ENCODE measurements at regions not wholly inside any gene's neighbourhood (a gene's known extent, or its start where the extent isn't known, plus 50 kb on each side); places are given as distances from the start of the nearest gene placed in this dataset.

- DNase-seq = no peak
Measured at GRCh38 chr6:165944002-165944466, 223.6 kb downstream of the TBXT start.

DNA sequence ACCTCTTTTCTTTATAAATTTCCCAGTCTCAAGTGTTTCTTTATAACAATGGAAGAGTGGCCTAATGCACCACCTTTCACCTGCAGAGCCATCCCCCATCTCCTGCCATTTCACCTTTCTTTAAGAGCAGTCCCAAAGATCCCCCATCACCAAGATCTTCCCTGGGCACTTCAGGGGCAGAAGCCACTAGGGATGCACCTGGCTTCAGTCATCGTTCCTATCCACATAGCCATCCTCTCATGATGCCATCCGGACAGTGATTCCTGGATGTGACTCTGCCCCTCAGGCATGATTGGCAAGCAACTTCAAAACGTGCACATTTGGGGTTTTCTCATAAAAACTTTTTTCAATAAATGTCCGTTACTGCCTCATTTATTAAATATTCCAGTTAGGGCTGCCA, 225.9 kb downstream of the TBXT start:
- DNase-seq = no peak

DNA sequence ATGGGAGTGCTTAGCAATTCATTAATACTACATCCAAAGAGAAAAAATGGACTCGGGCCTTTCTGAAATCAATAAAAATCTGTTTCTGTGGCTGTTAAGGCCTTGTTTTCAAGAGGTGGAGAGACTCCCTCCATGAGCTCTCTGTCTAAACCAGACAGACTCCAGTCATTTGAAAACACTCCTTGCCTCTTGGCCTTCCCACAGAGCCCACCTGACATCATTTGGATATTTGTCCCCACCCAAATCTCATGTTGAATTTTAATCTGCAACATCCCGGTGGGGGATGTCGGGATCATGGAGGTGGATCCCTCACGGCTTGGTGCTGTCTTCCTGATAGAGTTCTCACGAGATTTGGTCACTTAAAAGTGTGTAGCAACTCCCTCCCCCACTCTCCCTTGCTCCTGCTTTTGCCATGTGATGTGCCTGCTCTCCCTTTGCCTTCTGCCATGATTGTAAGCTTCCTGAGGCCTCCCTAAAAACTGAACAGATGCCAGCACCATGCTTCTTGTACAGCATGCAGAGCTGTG, 226.3 kb downstream of the TBXT start:
- DNase-seq = no peak

GRCh38 chr6:165940366-165940765, 227.3 kb downstream of the TBXT start:
- DNase-seq = no peak

- no peak for DNase-seq
Measured at GRCh38 chr6:165939601-165940290, 227.9 kb downstream of the TBXT start.

DNA sequence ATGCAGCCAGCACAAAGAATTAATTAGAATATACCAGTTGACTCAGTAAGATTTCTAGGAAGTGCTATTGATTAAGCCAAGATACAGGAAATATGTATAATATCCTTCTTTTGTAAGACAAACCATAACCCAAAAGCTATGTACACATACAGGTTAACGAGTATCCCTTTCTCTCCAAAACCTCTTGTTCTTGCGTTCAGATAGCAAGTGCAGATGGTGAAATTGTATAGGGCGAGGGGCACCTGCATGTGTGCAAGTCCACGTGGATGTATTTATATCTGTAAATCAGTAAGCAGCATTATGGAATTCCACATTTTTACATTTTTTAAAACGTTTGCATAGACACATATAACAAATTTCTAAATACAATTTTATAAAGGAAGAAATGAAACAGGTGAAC, 228.6 kb downstream of the TBXT start:
- no peak for DNase-seq

GRCh38 chr6:165937564-165938358, 229.9 kb downstream of the TBXT start:
- no peak for DNase-seq

DNA sequence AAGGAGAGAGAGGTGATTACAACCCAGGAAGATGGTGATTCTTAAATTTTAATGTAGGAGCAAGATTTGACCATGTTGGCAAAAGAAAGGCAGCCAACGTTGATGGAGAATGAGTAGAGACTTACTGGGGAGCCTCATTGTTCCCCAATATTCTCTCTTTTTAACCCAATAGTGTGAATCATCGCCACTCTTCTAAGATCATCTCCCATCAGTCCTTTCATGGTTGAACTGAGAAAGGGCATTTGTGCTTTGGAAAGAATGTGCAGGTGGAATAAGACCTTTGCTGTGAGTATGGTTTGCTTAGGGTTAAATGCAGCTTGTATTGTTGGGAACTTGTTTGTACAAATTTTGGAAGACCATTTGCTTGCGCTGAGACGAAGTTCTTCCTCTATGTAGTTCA, 231.0 kb downstream of the TBXT start:
- no peak for DNase-seq

GRCh38 chr6:165936096-165936495, 231.6 kb downstream of the TBXT start:
- no peak for DNase-seq

DNA sequence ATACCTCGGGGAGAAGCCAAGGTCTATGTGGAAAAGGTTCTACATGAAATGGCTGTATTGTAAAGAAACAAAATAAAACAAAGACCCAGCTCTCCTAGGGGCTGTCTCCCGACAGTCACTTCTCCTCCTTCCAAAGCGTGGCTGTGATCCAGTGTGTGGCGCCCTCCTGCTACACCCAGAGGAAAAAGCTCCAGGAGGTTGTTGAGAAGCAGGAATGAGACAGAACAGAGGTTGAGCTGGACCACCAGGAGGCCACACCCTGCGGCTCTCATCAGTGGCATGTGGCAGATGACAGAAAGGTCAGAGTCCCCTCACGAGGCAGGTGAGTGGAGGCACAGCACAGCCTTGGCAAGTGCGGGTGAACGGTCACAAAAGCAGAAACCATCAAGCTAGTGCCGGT, 236.0 kb downstream of the TBXT start:
- no peak for DNase-seq

DNA sequence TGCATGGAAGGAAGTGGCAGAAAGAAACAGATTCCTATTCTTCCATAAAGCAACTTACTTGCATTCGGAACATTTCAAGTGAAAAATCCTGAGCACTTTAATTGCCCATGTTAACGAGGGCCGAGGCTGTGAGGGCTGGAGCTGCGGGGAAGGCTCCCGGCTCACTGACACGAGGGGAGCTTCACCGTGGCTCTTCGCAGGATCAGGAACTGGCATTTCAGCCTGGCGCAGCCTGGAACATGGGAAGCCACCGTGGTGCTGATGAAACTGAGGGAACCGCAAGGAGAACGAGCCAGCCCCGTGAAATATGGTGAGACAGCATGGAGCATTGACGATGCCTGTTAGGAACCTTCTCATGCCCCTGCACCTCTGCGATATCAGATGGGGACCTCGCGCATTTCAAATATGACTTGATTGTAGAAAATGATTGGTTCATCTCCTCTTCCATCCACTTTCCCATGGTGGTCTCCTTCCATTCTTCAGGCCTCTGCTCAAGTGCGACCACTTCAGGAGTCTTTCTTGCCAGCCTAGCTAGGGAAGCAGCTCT, 236.9 kb downstream of the TBXT start:
- DNase-seq = no peak

- DNase-seq = no peak
Measured at GRCh38 chr6:165929607-165930006, 238.0 kb downstream of the TBXT start.

DNA sequence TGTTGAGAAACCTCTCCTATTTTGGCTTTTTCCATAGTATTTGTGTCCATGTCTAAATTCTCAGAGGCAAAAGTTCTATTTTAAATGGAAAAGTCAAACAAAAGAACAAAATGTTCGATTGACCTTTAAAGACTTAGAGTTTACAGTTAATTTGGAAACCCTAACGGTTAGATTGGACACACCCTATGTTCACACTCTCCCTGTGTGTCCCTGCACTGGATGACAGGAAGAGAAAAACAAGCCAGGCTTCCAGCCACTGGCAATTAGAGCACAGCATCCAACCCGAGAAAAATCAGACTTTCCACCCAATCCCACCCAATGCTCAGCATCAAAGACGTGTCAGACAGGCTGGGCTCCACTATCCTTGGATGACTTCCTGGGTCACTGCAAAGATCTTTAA, 241.3 kb downstream of the TBXT start:
- DNase-seq = no peak

- no peak for DNase-seq
Measured at GRCh38 chr6:165925474-165926156, 242.0 kb downstream of the TBXT start.

DNA sequence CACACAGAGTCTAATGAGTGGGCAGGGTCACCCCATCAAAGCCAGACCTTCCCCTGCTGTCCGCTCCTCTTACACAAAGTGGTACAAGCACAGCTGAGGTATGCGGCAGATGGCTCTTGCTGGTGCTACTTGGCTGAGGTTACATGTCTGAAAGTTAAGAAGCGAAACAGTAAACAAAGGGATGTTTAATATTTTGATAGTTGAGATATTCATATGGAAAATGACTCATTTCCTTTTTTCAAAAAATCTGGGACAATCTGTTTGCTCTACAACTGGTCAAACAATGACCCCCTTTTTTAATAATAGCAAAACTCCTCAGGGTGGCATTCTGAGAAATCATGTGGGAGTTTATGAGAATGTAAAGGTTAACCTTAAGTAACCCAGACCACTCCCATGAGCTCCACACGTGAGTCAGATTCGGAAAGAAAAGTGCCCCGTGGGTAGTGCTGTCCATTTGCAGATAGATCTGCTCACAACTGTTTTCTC, 245.3 kb downstream of the TBXT start:
- DNase-seq = no peak

GRCh38 chr6:165920896-165921671, 246.6 kb downstream of the TBXT start:
- no peak for DNase-seq

DNA sequence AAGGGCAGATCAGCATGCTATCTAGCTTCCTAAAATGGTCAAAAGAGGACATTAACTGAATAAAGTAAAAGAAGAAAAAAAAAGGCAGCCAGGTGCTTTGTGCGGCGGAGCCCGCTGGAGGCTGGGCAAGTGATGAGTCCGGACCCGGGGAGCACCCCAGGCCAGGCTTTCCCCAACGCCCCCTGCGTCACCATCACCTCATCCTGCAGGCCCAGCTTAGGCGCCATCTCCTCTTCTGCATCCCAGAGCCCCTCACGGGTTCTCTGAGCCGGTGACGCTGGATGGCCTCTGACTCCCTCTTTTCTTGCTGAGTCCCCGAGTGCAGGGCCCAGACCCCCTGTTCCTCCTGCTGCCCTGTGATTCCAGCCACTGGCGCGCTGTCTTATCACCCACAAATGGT, 250.1 kb downstream of the TBXT start:
- DNase-seq = no peak

GRCh38 chr6:165915022-165915770, 252.2 kb upstream of the PDE10A start:
- DNase-seq = no peak

DNA sequence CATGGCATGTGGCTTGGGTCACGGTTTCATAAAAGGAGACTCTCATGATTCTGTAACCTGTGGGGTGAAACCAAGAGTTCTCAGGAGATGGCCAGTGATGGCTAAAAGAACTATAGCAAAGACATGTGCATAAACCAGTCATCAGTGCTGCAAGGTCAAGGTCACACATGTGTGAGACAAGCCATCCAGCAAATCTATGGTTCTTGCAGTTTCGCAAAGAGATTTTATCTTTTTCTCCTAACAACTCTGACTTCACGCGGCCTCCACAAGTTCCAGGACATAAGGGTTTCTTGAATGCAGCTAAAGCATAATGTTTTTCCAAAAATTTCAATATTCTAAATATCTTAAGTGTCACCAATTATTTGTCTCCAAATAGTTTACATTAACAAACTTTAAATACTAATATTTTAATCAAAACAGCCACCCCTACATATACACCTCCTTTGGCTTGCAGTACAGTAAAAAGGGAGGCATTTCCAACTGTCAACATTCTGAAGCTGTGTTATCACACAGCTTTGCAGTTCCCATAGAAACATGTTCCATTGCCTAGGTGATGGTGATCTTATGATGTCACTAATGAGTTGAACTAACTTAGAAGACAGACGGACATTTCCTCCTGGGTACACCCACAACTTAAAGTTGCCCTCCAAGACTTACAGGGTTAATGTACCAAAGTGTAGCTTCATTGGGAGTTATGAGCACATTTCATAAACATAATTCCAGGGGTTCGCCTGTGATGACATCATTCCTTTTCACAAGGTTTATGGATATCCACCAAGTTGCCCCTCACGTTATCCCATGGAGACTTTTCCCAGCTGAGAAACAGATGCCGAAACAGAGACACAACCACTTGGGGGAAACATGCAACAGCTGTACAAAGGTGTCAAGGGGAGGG, 250.9 kb upstream of the PDE10A start:
- no peak for DNase-seq

DNA sequence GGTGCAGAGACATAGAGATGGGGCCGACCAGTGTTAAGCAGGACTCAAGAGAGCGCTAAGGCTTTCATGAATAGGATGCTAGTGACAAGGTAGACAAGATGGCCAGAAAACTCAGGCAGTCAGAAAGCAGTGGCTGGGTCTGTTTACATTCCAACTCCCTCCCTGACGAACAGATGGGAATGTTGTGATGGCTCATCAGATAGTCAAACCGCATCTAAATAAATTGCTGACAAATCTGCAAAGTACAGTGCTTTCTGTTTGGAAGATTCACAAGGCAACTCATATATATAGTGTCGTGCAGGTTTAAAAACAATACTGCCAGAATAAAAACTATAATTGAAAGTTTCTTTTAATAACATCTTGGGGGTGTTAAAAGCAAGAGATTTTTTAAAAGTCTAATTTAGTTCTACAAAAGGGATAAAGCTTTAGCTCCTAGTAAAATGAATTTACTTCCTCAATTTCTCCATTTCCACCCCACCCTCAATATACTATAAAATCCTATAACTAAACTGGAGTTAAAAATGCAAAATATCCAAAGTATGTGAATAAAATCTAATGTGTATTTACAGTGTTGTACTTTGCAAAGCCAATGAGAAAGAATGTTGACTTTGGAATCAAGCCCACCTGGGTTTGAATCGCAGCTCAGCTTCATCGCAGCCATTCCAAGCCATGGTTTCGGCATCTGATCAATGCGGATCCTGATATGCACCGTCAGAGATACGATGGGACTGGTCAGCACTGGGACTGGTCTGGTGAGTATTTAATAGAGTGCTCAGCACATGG, 247.3 kb upstream of the PDE10A start:
- DNase-seq = no peak

All from GF-D8 (cell line).